ENCODE measurements at regions not wholly inside any gene's neighbourhood (a gene's known extent, or its start where the extent isn't known, plus 50 kb on each side); places are given as distances from the start of the nearest gene placed in this dataset.
A peak's percentile ranks its signal among the peaks of the same experiment; 100 is the strongest.
"Not testable (repeated sequence)": the region's sequence is repeated elsewhere in the genome, so short reads cannot be mapped to it uniquely, and the experiment has no call there.

GRCh38 chr12:13924286-13924685, 57.1 kb downstream of the GRIN2B start:
- DNase-seq (ENCODE audit: extremely low read depth in 1 of 11, low read depth in 9 of 11, low spot score in 4 of 11), result no peak

- no peak for DNase-seq (ENCODE audit: extremely low read depth in 1 of 11, low read depth in 9 of 11, low spot score in 4 of 11)
These were observed 62.5 kb downstream of the GRIN2B start for GRCh38 chr12:13918897-13919296.

DNA sequence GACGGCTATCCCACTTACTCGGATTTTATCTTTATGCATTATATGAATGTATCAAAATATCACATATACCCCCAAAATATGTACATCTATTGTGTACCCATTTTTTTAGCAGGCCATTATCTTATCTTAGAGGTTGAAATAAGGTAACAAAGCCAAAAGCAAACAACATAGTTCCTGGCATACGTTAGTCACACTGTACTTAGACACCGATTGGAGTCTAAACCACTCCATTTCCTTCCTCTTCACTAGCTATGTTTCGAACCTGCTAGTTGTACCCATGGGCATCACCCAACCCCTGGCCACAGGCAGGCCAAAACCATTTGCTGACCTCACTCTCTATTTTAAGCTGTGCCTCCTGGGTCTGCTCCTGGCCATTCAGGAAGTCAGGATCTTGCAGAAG, 66.3 kb downstream of the GRIN2B start:
- no peak for DNase-seq (ENCODE audit: extremely low read depth in 1 of 11, low read depth in 9 of 11, low spot score in 4 of 11)

DNA sequence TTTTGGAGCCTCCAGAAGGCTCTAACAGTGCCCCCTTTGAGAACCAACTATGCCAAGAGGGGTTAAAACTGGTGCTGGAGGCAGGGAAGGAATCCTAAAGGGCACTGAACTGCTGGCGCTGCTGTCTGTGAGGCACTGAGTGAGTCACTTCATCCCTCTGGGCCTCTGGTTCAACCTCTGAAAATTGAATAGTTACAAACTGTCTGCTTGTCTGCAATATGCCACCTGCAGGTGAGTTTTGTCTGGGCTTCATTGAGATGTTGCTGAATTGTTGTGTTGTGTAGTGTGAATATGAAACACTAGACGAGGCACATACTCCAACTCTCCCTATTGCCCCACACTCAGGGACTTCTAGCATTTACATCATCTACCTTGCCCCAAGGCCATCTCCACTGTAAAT, 68.0 kb downstream of the GRIN2B start:
- DNase-seq (ENCODE audit: extremely low read depth in 1 of 11, low read depth in 9 of 11, low spot score in 4 of 11), result no peak

- no peak for DNase-seq (ENCODE audit: extremely low read depth in 1 of 11, low read depth in 9 of 11, low spot score in 4 of 11)
These were observed 69.4 kb downstream of the GRIN2B start for GRCh38 chr12:13911756-13912554.

- no peak for DNase-seq (ENCODE audit: extremely low read depth in 1 of 11, low read depth in 9 of 11, low spot score in 4 of 11)
These were observed 75.6 kb downstream of the GRIN2B start for GRCh38 chr12:13905794-13906193.

DNA sequence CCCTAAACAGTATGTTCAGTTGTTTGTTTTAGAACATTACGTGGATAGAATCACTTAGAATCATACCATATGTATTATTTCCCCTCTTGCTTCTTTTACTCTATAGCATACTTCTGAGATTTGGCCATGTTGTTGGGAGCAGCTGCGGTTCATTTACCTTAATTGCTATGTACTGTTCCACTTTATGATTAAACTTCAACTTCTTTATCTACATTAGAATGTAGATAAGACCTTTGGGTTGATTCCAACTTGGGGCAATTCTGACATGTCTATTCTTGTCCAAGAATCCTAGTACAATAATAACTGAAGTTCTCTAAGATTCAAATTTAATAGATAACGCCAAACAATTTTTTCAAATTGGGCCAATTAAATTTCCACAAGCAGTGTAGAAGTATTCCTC, 80.7 kb downstream of the GRIN2B start:
- DNase-seq (ENCODE audit: extremely low read depth in 1 of 11, low read depth in 9 of 11, low spot score in 4 of 11), result no peak

GRCh38 chr12:13898387-13898786, 83.0 kb downstream of the GRIN2B start:
- DNase-seq (ENCODE audit: extremely low read depth in 1 of 11, low read depth in 9 of 11, low spot score in 4 of 11), result not testable (repeated sequence)

- DNase-seq (ENCODE audit: extremely low read depth in 1 of 11, low read depth in 9 of 11, low spot score in 4 of 11), result no peak
These were observed 83.6 kb downstream of the GRIN2B start for GRCh38 chr12:13897811-13898210.

DNA sequence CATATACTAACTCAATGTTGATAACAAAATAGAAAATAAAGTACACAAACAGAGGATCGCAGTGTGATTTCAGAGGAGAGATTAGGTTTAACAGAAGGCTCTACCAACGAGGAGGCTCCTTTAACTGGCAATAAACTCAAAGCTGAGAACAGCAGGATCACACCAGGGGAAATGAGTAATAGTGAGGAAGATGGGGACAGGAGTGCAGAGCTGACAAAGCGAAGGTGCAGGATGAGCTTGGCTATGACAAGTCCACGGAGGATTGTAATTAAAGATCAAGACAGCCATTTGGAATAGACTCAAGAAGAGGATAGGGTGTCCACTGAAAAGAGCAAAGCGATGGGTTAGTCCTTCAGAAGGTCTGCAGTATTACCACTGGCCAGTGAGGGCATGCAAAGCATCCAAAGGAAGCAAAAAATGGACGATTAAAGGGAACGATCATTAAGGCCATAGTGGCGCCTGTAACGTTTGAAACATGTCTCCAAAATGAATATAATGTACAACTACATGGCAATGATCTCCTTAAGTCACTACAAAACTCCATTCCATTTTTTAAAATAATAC, 85.3 kb downstream of the GRIN2B start:
- no peak for DNase-seq (ENCODE audit: extremely low read depth in 1 of 11, low read depth in 9 of 11, low spot score in 4 of 11)

- no peak for DNase-seq (ENCODE audit: extremely low read depth in 1 of 11, low read depth in 9 of 11, low spot score in 4 of 11)
These were observed 89.5 kb downstream of the GRIN2B start for GRCh38 chr12:13891902-13892301.

- DNase-seq (ENCODE audit: extremely low read depth in 1 of 11, low read depth in 9 of 11, low spot score in 4 of 11), result no peak
These were observed 90.5 kb downstream of the GRIN2B start for GRCh38 chr12:13890943-13891342.

GRCh38 chr12:13887779-13888388, 93.5 kb downstream of the GRIN2B start:
- no peak for DNase-seq (ENCODE audit: extremely low read depth in 1 of 11, low read depth in 9 of 11, low spot score in 4 of 11)

DNA sequence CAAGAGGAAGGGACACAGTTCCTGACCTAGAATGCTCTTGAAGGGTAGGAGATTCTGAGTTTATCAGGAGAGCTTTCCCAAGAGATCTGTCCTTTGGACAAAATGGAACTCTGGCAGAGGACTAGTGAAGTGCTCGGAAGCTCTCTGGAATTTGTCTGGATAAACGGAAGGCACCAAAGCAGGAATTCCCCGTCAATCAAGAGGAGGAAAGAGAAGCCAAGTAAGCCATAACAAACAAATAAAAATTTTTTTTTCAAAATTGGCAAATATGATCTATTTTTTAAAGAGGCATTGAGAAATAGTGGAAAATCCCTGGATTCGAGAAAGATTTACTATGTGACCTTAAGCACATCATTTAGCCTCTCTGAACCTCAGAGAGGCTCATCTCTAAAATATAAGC, 99.2 kb downstream of the GRIN2B start:
- DNase-seq (ENCODE audit: extremely low read depth in 1 of 11, low read depth in 9 of 11, low spot score in 4 of 11), result no peak

DNA sequence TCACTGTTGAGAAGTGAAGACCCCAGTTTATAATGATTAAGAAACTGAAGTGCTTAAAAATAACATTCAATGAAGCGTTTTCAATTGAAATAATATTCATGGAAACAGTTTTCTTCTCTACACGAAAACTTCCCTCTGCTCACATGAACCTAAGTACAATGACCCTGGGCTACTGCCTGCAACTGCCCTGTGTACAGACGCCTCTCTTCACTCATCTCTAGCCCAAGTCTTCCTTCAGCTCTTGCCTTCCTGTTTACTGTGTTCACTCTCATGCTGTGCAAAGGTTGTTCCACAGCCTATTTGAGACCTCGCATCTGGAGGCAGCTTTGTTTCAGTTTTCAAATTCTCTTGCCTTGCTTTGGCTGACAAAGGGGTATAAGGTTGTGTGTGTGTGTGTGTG, 100.8 kb downstream of the GRIN2B start:
- DNase-seq (ENCODE audit: extremely low read depth in 1 of 11, low read depth in 9 of 11, low spot score in 4 of 11), result no peak

- no peak for DNase-seq (ENCODE audit: extremely low read depth in 1 of 11, low read depth in 9 of 11, low spot score in 4 of 11)
These were observed 105.7 kb downstream of the GRIN2B start for GRCh38 chr12:13875744-13876143.

DNA sequence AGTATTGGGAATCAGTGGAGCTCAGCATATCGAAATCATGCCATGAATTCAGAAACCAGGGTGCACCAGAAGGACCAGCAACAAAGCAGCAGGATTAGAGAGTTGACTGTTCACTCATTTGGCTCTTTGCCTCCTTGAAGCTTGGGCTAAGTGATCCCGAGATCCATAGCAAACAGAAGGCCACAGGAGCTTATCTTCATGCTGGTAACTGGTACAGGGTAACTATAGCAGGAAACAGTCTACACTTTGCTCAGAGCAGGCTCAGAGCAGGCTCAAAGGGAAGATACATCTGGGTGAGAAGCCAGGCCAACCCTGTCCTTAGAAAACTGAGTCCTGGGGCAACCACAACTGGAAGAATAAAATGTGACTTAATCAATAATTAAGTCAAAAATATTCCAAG, 111.1 kb downstream of the GRIN2B start:
- DNase-seq (ENCODE audit: extremely low read depth in 1 of 11, low read depth in 9 of 11, low spot score in 4 of 11), result no peak

DNA sequence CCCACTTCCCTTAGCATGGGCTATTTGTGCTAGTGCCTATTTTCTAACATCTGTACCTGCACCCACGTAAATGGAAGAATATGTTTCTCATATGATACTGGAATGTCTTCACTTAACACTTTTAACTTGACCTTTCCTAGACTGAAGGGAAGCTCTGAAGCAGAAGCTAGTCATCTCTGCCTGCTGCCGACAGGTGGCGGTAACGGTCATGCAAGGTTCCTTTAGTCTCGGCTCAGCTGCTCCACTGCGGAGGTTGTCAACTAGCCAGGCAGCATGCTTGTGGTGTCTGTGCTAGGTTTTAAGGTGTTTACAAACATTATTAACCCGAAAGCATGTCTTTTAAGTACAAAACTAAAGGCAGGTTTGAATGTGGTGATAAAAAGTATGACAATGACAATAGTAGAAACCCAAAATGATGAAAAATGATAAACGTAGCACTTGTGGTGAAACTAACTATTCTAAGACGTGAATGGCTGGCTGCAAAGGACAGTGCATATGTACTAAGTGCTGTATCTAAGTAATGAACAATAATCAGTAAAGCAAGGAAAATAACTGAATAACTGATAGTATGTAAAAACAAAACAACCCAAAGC, 117.2 kb downstream of the GRIN2B start:
- peak; percentile 50 to 71 (median 58) for DNase-seq (ENCODE audit: extremely low read depth in 1 of 11, low read depth in 9 of 11, low spot score in 4 of 11)

DNA sequence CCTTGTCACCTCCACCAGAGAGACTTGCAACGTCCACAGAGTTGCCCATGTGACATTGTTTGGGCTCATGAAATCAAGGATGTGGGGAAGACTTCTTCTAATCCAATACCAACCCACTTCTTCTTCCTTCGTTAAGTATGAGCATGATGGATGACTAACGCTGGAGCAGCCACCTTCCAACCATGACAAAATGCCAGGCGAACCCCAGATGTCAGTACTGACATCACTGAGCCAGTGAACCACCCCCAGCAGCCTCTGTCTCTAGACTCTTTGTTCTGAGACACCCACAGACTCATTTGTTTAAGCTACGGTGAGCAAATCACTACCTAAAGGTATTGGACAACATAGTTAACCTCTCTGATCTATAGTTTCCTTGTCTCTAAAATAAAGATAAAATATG, 123.7 kb downstream of the GRIN2B start:
- no peak for DNase-seq (ENCODE audit: extremely low read depth in 1 of 11, low read depth in 9 of 11, low spot score in 4 of 11)

- DNase-seq (ENCODE audit: extremely low read depth in 1 of 11, low read depth in 9 of 11, low spot score in 4 of 11), result no peak
These were observed 127.9 kb downstream of the GRIN2B start for GRCh38 chr12:13853471-13853870.
